ENCODE measurements at regions not wholly inside any gene's neighbourhood (a gene's known extent, or its start where the extent isn't known, plus 50 kb on each side); places are given as distances from the start of the nearest gene placed in this dataset.
"Not testable (repeated sequence)": the region's sequence is repeated elsewhere in the genome, so short reads cannot be mapped to it uniquely, and the experiment has no call there.

DNA sequence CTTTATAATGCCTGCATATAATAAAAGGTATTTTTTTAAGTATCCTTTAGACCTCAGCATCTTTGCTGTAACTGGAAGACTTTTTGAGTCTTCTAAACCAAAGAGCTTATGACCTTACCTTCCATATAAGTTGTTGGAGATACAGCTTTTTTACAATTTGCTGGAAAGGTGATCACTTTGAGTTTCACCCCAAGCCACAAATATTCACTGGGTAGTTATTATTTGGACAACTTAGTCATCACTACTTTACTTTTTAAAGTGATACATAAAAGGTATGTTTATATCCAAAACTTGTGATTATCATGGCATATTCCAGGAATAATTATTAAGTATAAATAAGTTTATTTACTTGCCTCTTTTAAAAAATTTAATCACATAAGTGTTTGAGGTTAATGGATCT is 246.7 kb upstream of the NRIP1 start:
- DNase-seq (ENCODE audit: low read depth), result no peak

DNA sequence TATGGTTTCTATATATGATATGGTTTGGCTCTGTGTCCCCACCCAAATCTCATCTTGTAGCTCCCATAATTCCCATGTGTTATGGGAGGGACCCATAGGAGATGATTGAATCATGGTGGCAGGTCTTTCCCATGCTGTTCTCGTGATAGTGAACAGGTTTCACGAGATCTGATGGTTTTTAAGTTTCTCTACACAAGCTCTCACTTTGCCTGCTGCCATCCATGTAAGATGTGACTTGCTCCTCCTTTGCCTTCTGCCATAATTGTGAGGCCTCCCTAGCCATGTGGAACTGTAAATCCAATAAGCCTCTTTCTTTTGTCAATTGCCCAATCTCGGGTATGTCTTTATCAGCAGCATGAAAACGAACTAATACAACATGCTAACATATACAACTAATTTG is 252.2 kb upstream of the NRIP1 start:
- DNase-seq (ENCODE audit: low read depth), result not testable (repeated sequence)

DNA sequence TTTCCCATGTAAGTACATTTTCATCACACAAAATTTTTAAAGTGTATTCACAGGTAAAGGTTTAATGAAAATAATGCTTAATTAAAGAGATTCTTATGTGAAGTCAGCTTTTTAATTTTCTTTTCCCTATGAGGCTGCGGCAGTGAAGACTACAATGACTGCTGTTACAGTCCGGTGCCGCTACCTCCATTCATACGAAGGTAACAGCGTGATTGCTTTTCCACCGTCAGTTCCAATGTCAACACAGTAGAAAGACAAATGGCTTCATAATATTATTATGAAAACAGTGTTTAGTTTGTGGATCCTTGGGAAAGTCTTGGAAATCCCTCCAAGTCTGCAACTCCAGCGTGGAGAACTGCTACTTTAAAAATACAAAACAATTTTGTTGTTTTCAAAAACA is 254.9 kb upstream of the NRIP1 start:
- DNase-seq (ENCODE audit: low read depth), result no peak

- no peak for DNase-seq (ENCODE audit: low read depth)
These were observed 259.7 kb upstream of the NRIP1 start for GRCh38 chr21:15324542-15324941.

- DNase-seq (ENCODE audit: low read depth), result no peak
These were observed 261.4 kb upstream of the NRIP1 start for GRCh38 chr21:15326032-15326867.

GRCh38 chr21:15327637-15328265 is 263.0 kb upstream of the NRIP1 start:
- DNase-seq (ENCODE audit: low read depth), result no peak

- DNase-seq (ENCODE audit: low read depth), result no peak
These were observed 264.4 kb upstream of the NRIP1 start for GRCh38 chr21:15329191-15329590.

GRCh38 chr21:15330872-15331271 is 266.1 kb upstream of the NRIP1 start:
- DNase-seq (ENCODE audit: low read depth), result no peak

DNA sequence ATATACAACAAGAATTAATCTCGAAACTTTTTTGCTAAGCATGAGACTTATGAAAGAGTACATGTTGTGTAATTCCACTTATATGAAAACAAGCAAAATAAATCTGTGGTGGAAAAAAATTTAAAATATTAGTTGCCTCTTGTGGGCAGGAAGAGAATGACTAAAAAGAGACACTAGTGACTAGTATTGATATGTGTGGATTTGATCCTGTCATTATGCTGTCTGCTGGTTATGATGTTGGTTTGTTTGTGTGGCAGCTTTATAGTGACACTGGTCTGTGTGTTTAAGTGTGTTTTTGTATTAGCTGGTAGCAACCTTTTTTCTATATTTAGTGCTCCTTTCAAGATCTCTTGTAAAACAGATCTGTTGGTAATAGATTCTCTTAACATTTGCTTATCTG is 267.8 kb upstream of the NRIP1 start:
- DNase-seq (ENCODE audit: low read depth), result no peak

- no peak for DNase-seq (ENCODE audit: low read depth)
These were observed 268.4 kb upstream of the NRIP1 start for GRCh38 chr21:15333136-15333710.

GRCh38 chr21:15333951-15334350 is 269.2 kb upstream of the NRIP1 start:
- DNase-seq (ENCODE audit: low read depth), result no peak

DNA sequence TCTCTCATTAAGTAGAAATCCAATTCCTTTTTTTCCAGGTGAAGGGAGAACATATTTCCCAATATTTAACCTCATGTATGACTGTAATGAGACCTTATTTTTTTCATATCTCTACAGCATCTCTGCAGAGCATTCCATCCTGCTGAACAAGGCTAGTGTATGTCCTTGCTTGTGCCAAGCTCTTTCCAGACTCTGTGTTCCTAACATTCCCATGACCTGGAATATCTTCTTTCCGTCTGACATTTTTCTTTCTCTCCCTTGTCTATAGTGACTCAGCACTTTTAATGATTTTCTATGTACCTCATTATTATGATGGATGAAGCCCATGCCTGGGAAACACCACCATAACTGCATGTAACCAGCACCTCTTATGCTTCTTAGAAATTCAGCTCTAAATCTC is 278.3 kb upstream of the NRIP1 start:
- DNase-seq (ENCODE audit: low read depth), result no peak

GRCh38 chr21:15352009-15352408 is 287.2 kb upstream of the NRIP1 start:
- no peak for DNase-seq (ENCODE audit: low read depth)

- no peak for DNase-seq (ENCODE audit: low read depth)
These were observed 288.7 kb upstream of the NRIP1 start for GRCh38 chr21:15353546-15353945.

DNA sequence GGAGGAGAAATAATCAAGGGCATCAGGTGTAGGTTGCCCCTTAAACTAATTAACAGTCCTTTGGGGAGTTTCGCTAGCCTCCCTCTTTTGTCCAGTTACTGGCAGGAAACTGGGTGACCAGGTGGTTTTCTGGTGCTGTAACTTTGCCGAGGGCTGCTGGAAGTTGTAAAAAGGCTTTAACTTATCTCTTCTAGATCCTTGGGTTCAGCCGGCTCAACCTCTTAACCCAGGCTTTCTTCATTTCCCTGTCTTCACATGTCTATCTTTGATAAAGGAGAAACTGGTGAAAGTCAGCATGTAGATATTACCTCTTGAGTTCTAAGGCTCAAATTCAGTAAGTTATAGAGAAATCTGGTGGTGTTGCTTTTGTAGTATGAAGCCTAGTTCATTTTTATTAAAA is 289.7 kb upstream of the NRIP1 start:
- DNase-seq (ENCODE audit: low read depth), result no peak

- no peak for DNase-seq (ENCODE audit: low read depth)
These were observed 290.3 kb upstream of the NRIP1 start for GRCh38 chr21:15355066-15355465.

- DNase-seq (ENCODE audit: low read depth), result no peak
These were observed 294.5 kb upstream of the NRIP1 start for GRCh38 chr21:15359251-15359650.

- no peak for DNase-seq (ENCODE audit: low read depth)
These were observed 297.7 kb upstream of the NRIP1 start for GRCh38 chr21:15362458-15362857.

GRCh38 chr21:15363921-15364320 is 299.1 kb upstream of the NRIP1 start:
- DNase-seq (ENCODE audit: low read depth), result peak; percentile 23

- DNase-seq (ENCODE audit: low read depth), result no peak
These were observed 301.1 kb upstream of the NRIP1 start for GRCh38 chr21:15365751-15366392.

DNA sequence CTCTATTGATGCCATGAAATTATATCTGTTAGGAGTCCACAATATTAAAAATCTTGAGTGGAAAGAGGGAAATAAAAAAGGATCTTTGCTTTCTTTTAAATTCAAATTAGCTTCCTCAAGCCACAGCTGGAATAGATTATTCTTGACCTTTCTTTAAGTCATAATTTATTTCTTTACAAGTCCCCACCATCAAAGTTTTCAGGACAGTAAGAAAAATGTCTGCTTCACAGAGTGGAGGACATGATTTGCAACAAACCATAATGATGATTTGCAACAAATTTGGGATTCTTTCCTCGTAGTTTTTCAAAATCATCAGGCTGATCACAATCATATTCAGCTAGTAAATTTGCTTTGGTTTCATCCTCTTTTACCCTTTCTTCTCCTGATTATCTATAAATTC is 301.8 kb upstream of the NRIP1 start:
- DNase-seq (ENCODE audit: low read depth), result no peak

DNA sequence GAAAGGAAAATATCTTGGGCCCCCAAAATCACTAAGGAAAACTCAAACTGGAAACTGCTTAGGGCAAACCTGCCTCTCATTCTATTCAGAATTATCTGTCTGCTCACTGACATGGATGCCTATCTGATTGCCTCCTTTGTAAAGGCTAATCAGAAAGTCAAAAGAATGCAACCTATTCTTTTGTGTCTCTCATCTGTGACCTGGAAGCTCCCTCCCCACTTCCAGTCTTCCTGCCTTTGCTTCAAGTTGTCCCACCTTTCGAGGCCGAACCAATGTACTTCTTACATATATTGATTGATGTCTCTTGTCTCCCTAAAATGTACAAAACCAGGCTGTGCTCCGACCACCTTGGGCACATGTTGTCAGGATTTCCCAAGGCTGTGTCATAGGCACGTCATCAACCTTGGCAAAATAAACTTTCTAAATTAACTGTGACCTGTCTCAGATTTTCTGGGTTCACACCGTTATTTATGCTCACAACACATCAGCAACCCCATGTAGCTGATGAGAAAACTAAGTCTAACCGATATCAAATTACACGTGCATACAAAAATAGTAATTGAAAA is 302.3 kb upstream of the NRIP1 start:
- DNase-seq (ENCODE audit: low read depth), result no peak
